DMS53 (cell line): ENCODE measurements at regions not wholly inside any gene's neighbourhood (a gene's known extent, or its start where the extent isn't known, plus 50 kb on each side); places are given as distances from the start of the nearest gene placed in this dataset.

ENCODE experiments used
- DNase-seq: peaks from one replicate; lab custom pipeline; 2025; lab: John Stamatoyannopoulos, UW

DNA sequence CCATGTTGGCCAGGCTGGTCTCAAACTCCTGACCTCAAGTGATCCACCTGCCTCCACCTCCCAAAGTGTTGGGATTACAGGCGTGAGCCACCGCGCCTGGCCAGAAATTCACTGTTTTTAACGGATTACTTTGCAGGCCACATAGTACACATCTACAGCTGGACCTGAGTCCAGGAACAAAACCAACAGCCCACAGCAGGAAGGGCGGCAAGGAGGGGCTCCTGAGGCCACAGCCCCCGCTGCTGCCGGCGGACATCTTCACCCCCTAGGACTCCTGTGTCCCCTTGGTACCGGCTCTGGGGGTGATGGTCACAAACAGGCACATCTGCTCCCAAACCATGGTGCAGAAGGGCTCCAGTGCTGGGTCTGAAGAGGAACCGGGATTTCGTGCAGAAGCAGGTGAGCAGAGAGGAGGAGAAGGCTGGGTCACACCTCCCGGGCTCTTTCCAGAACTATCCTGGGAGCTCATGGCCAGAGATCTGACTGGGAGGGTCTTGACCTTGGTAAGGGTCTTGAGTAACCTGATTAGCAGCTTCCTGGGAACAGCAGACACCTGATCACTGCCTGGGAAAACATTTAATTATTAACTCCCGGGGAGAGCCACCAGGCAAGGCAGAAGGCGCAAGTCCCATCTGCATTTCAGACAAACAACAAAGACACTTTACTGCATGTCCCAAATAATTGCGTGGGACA lies 99.9 kb downstream of the SHANK2 start:
- DNase-seq: peak; percentile 70

DNA sequence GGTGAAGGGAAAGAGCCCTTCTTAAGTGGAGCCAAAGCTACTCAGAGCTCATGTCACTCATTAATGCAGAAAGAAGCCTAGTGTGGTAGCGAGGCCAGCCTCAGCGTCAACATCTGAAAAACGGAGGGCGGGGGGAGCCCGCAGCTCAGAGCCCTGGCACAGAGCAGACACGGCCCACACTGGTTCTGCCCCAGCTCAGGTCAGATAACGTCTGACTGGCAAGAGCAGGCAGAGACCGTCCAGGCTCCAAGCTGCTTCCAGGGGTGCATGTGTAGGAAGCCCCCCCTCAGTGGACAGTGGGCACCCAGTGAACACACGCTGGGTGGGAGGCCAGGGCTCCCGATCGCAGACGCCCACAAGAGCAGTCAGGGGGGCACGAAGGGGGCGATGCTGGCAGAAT lies 100.8 kb downstream of the SHANK2 start:
- no peak for DNase-seq

DNA sequence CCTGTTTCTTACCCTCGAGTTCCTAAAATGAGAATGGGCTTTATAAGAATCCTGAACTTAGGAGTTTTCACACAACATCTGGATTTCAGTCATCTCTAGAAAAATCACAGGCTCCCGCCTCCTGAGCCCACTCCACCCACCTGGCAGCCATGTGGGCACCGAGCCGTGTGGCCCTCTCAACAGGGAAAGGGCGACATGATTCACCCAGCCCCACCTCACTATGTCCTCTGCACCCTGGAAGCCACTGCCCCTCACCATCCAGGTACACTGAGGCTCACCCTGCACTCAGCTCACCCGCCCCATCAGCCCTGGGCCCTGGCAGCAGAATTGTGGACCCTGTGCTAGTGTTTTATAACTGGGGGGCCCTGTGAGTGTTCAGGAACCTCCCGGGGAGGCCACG lies 101.5 kb downstream of the SHANK2 start:
- no peak for DNase-seq

DNA sequence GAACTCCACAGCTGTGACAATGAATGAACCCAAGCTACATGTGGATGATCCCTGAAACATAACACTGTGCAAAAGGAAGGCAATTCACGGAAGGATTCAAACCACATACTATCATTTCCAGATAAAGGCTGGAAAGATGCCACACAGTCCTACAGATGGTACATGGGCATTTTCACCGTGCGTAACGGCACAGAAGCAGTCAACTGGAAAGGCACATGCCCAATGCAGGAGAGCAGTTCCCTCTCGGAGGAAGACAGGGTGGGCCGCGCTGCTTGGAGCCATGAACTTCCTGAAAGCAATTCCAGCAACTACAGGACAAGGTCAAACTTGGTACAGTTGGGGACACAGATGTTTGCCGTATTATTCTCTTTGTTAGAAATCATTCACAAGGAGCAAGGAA lies 103.7 kb downstream of the SHANK2 start:
- no peak for DNase-seq

DNA sequence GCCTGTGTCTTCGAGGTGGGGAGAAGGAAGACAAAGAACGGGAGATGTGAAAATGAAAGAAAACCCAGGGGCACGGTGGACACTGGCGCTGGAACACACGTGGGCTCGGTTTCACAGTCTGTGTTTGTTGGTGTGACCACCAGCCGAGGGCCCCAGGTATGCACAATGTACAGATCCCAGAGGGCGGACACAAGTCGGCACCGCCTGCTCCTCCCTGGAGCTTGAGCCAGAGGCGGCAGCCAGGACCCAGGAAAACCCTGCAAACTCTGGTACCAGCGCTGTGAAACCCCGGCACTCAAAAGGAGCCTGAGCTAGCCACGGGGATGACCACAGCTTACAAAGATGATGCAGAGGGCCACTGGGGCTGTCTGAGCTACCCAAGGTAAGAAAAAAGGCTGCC lies 105.0 kb downstream of the SHANK2 start:
- DNase-seq: no peak

DNA sequence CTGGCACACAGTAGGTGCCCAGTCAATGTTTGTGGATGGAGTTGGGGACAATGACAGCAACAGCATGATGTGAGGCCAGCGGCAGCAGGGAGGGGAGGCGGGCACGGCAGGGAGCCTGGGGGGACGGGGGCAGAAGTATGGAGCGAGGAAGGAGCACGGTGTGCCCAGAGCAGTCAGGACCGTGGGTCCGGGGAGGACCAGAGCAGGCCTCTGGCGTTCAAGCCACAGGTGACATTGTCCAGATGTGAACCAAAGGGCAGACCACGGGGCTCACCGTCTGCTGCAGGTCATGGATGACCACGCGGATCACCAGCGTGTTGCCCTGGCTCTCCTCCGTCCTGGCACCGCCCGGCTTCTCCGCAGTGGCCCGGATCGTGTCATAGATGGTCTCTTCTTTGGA lies 105.5 kb downstream of the SHANK2 start:
- DNase-seq: no peak

DNA sequence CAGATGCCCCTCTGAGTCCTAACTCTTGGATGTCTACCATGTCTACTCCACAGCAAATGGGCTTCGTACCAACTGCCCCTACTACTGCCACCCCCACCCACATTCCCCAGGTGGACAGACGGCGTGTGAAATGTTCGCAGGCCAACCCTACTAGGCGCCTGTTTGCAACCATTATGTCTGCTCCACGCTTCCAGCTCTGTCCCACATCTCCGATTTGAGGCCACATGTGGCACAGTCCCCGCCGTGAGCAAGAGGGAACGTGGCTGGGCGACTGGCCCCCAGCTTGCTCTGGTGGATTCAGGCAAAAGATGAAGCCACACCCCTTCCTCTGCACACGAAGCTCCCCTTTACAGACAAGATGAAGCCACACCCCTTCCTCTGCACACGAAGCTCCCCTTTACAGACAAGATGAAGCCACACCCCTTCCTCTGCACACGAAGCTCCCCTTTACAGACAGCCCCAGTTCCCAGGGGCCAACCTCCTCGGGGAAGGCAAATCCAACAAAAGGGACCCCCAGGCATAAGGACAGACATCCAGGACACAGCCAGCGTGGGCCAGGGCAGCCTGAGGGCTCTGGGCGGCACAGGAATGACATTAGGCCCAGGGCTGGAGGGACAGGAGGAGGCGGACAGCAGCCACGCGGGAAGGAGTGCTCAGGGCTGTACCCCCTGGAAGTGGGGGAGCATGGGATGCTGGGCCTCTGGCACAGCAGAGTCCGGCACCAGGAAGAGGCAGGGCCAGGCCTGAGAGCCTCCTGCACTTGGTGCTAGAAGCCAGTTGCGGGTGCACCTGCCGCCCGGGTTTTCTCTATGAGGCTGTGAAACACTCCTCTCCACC lies 106.2 kb downstream of the SHANK2 start:
- DNase-seq: no peak

DNA sequence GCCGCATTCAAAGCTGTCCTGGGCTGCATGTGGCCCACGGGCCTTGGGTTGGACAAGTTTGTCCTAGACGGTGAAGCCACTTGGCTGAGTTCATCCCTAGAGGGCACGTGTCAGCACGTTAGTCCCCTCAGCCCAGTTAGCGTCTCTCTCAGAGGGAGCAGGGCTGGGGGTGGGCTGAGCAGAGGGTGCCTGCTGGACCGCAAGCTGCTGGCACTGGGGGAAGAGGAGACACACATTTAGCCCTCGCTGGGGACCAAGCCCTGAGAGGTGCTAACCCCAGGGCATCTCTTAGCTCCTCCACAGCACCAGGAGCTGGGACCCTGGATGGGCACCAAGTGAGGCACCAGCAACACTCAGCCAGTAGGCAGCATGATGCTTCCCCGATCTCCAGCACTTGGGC lies 107.0 kb downstream of the SHANK2 start:
- DNase-seq: no peak

DNA sequence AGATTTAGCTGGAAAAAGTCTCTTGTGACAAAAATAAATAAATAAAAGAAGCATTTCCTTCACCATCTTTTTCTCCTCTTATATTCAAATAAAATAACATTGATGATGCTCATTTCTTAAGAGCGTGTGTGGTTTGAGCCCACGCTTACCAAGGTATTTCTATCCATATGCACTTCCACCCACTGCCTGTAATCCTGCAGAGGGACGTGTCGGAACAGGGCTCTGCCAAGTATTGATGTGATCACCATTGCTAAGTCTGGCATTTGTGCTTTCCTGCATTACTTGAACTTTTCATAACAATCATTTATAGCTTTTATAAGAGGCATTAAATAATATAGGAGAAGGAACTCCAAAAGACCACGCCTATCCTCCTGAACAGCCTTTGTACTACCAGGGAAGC lies 107.6 kb downstream of the SHANK2 start:
- no peak for DNase-seq

DNA sequence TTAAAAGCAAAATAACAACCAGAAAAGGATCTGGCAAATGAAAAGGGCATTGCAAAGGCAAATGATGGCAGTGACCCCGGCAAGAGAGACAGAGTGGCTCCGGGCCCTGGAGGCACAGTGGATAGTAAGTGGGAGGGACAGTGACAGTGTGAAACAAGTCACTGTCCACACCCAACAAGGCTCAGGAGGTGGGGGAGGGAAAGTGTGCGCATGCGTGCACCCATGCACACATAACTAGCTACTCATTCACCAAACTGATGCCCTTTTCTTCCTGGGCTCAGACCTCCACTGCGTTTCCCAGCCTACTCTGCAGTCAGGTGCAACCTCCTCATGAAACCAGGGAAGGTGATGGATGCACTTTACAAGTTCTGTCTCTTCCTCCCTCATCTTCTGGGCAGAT lies 108.4 kb downstream of the SHANK2 start:
- no peak for DNase-seq

DNA sequence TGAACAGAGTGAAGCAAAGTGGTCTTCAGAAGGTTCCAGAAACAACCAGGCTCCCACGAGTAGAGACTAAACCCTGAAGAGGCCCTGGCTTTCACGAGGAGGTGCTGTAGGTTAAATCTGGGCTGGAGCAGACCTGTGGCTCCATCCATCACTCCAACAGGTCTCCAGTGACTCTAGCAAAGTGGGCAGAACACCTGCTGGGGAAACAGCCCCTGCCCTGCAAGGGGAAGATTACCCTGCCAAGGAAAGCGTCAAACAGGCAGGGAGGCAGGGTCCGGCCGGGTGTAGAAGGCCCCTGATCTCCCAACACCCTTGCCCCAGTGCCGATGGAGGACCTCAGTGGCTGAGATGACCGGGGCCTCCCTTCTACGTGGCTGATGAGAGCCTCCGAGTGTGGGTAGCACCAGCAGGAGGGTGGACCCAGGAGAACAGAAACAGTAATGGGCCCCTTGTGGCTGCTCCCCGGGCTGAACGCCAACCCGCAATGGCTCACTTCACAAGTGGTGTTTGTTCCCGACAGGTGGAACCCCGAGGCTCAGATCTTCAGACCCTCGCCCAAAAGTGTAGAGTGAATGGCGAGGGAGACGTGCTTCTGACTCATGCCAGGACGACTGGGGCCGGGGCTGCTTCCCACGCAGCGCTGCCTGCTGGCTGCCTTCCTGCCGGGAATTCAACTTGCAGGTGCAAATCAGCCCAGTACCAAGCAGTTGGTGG lies 112.0 kb downstream of the SHANK2 start:
- no peak for DNase-seq

DNA sequence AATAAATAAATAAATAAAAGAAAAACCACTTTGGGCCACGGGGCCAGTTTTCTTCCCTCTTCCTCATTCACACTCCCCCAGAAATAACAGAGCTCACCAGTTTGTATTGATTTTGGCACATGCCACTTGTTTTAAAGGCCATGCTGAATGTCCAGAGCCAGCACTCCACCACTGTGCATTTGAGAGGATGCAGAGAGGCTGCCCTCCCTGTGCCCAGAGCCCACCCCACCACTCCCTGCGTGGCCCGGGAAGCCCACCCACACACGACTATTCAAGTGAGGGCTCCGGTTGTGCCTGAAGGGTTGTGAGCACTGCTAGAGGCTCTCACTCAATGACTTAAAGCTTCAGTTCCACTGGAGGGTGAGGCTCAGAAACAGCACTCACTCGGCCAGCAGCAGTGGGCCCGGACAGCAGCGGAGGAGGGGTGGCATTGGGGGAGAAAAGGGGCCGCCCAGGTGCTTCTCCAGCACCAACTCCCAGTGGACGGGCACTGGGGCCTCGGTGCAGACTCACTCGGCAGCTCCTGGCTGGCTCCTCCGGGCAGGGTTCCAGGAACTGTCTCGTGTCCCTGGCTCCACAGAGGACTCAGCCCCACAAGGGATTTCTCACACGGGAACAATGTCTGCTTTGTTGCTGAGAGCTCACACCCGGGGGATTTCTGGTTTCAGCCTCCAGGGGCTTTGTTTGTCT lies 112.7 kb downstream of the SHANK2 start:
- DNase-seq: no peak

DNA sequence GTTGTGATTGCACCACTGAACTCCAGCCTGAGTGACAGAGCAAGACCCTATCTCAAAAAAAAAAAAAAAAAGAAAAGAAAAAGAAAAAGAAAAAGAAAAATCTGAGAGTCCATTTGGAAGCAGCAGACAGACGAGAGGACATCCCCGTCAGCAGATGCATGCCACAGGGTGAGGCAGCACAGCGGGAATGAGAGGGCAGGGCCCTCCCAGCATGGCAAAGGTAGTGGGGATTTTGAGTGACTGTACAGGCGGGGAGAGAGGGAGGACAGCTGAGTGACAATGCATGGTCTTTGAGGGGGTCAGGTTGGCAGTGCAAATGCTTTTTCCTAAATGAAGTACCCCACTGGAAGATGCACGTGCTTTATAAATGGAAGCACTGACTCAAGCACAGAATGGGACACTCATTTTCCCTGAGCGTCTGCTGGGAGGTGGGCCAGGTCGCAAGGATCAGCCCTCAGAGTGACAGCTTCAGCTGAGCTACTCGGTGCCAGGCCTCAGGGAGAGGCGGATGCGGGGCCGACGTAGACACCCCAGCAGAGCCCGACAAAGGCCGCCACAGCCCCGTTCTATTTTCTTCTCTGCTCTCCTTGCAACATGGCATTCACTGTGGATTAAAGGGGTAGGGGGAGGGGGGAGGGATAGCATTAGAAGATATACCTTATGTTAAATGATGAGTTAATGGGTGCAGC lies 113.5 kb downstream of the SHANK2 start:
- DNase-seq: no peak

DNA sequence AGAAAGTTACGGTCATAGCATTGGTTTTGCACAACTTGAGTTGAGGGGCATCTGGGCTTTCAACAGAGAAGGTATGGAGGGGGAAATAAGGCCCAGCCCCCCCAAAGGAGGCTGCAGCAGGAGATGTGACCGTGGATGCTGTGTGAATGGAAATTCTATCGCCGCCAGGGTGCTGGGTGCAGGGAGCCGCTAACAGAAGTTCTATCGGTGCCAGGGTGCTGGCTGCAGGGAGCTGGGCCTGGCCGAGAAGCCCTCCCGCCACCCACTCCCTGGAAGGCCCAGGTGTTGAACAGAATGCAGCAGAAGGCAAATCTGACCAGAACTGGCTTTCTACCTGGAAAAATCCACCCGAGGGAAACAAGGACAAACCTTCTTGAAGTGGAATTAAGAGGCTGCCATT lies 115.0 kb downstream of the SHANK2 start:
- DNase-seq: no peak

DNA sequence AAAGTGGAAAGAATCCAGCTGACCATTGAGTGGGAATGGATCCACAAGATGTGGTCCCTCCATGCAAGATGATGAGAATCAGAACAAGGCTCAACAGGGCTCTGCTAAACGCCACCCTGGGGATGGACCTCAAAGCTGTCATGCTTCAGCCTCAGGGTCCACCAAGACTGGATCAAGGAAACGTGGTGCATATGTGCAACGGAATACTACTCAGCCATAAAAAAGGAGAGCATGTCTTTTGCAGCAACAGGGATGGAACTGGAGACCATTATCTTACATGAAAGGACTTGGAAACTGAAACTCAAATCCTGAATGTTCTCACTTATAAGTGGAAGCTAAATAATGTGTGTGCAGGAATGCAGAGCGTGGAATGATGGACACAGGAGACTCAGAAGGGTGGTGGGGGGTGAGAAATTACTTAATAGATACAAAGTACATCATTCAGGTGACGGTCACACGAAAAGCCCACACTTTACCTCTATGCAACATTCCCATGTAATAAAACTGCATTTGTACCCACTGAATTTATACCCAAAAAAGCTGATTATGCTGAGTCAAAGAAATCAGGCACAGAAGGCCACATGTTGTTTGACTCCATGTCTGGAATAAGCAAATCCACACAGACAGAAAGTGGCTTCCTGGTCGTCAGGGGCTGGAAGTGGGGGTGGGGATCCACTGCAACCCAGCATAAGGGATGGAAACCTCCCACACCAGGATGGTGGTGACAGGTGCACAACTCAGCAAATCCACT lies 116.1 kb downstream of the SHANK2 start:
- no peak for DNase-seq

DNA sequence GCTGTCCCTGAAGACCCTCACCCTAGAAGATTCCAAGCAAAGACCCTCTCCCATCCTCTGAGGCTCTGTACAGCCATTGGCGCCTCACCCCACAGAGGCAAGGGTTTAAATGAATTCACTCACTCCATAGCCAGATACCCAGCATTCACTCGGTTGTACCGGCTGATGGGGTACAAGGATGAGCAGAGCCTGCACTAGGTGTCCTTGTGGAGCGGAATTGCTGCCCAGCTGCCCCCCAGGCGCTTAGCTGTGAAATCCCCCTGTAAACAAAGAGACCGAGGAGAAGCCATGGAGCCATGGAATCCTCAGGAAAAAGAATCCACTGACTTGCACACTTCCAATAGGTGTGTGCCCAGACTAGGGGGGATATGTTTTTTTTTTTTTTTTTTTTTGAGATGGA lies 117.3 kb downstream of the SHANK2 start:
- DNase-seq: no peak

DNA sequence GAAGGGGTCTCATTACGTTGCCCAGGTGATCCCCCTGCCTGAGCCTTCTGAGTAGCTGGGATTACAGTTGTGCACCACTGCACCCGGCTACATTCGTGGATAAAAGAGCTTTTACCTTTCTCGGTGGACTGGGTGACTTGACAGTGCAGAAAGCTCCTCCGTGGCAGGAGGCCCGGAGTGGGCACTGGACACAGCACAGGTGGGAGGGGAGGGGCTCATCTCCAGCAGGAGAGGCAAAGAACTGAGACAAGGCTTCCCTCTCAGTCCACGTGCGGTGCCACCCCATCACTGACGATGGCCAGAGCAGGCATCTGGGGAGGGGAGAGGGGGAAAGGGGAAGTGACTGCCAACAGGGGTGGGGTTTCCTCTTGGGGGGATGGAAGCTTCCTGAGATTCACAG lies 118.4 kb downstream of the SHANK2 start:
- DNase-seq: no peak

DNA sequence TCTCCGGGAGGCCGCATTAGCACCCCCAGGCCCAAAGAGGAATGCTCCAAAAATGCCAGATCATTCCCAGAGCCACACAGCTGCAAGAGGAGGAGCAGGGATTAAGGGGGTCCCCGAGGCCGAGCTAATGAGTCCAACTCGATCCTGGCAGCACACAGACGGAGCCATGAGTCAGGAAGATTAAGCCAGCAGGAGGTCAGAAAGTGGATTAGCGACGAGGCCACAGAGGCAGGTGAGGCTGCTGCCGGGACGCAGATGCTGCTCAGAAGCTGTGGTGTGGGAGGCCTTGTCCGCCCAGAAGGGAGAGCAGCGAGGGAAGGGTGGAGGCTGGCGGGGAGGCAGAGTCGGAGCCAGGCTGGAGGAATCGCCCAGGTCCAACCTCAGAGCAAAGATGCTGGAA lies 120.5 kb downstream of the SHANK2 start:
- no peak for DNase-seq

DNA sequence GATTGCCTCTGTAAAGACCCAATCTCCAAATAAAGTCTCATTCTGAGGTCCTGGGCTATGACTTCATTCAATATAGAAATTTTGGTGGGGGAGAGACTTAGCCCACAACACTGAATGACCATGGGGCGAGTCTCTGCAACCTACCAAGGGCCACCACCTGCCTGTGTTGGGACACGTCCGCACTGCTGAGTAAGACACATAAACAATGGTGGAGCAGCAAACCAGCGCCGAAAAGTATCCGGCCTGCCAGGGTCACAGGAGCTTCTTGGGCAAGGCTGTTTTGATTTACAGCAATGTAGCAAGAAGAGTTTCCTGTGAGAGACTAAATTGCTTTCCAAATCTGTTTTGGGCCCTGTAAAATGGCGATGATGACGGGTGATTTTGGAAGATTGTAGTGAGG lies 122.3 kb downstream of the SHANK2 start:
- no peak for DNase-seq

DNA sequence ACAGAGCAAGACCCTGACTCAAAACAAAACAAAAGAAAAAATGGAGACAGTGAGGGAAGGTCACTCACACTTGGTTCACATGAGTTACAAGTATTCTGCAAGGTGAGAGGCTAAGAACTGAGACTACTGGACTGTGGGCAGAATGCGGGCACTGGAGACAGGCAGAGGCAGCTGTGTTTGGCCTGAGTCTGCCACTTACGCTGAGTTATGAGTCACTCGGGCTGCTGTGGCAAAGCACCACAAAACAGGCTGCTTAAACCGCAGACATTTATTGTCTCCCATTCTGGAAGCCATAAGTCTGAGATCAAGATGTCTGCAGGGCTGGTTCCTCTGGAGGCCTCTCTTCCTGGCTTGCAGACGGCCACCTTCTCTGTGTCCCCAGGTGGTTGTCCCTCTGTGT lies 122.8 kb downstream of the SHANK2 start:
- peak; percentile 92 for DNase-seq

DNA sequence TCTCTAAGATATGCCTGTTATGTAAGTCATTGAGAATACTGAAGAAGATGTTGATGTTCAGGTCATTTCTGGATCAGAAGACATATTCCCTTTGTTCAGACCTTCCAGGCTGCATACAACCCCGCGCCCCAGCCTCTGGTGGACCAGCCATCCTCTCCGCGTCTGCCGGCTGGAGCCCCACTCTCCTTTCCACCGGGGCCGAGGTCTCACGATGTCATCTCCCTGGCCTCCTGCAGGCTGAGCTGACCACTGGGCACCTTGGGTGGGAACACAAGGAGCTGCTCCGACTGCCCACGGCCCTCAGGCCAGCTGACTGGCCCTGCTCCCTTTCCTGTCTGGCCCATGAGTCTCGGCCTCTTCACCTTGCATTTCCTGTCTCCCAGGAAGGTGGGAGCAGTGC lies 124.6 kb downstream of the SHANK2 start:
- no peak for DNase-seq
